GM19324 (cell line): ENCODE measurements at regions not wholly inside any gene's neighbourhood (a gene's known extent, or its start where the extent isn't known, plus 50 kb on each side); places are given as distances from the start of the nearest gene placed in this dataset.
A peak's percentile ranks its signal among the peaks of the same experiment; 100 is the strongest.

Source experiments
- ATAC-seq: cut with Tn5 transposase; IDR thresholded peaks from one replicate; pipeline ENCODE4 v1.9.1; 2021; ENCODE audit warnings: mild to moderate bottlenecking, moderate library complexity; ENCODE audit not compliant: unreplicated experiment, low FRiP score

DNA sequence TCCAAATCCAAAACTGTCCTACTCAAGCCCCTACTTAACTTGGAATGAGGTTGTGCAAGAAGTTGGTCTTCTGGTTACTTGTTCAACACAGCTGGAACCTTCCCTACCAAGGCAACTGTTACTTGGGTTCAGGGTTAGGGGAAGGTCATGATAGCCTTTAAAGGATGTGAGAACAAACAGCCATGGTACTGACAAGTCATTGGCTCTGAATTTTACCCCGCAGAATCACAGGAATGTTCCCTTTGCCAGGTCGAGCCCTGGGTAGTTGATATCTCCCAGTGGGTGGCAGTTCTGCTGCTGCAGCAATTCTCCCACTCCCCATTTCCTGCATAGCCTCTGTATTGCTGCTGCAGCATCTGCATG is 396.1 kb upstream of the MPDZ start:
- no peak for ATAC-seq

- ATAC-seq, result no peak
Observed at GRCh38 chr9:13674926-13675637, 395.6 kb upstream of the MPDZ start.

- ATAC-seq, result no peak
Observed at GRCh38 chr9:13673348-13673747, 393.9 kb upstream of the MPDZ start.

GRCh38 chr9:13665418-13666066 is 386.1 kb upstream of the MPDZ start:
- ATAC-seq, result no peak

GRCh38 chr9:13661014-13661413 is 381.5 kb upstream of the MPDZ start:
- ATAC-seq, result peak; percentile 89

GRCh38 chr9:13651969-13652663 is 372.6 kb upstream of the MPDZ start:
- ATAC-seq, result no peak

DNA sequence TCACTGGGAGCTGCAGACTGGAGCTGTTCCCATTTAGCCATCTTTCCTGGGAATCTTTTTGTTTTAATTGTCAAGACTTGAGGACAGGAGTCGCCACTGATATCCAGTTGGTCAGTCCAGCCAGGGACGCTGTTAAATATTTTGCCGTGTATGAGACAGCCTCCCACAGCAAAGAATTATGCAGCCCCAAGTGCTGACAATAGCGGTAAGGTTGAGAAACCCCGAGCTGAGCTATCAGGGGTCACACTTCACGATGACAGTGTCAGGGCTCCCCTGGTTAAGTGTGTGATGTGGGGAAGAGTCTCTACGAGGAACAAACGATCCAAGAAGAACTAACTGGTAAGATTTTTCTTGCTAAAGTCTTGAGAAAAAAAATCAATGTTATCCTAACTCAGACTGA is 372.0 kb upstream of the MPDZ start:
- ATAC-seq, result no peak

DNA sequence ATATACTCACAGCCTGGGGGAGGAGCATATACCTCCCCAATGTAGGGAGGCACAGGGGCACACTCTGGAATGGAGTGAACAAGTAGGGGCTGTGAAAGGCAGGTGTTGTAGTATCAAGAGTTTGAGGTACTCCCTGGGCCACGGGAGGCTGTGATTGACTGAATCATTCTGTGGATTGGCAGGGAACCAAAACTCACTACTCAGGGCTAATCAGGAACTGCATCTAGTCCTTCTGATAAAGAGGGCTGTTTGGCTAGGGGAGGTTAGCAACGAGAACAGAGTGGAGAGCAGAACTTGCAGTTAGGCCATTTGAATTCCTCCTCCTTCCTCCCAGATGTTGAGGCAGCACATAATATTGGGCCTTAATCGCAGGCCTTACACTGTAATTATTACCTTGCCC is 369.2 kb upstream of the MPDZ start:
- no peak for ATAC-seq

- ATAC-seq, result no peak
Observed at GRCh38 chr9:13648068-13648467, 368.6 kb upstream of the MPDZ start.

DNA sequence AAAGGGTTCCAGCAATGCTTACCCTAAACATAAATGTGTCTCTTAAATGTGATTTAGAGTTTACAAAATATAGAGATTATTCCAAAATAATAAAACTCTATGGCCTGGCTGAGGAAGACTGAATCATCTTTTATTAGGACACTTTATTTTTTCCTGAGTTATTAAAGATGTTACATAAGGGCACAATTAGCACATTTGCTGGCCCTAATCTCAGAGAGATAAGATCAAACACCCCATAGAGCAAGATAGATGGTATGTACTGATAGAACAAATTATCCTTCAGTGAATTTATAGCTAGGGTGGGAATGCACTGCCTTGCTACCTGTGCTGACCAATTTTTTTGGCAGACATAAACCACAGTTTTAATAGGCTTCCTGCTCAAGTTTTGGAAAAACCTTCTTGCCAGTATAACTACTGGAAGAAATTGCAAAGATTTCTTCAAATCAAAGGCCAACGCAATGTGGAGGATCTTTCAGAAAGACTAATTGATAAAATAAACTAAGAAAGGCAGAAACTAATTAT is 367.1 kb upstream of the MPDZ start:
- no peak for ATAC-seq

DNA sequence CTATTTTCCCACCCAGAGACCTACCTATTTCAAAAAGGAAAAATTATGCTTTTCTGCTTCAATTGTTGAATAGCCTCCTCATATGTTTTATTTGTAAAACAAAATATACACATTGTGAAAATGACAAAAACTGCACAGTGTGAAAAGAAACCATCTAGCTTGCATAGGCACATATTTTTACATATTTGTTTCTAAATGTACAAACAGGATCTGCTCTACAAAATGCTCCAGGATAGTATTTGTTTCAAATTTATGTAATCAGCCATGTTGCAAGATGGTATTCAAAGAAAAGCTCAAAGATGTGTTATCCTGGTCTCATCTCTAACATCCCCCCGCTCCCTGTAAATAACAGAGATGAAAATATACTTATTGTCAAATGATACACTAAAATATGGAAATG is 366.1 kb upstream of the MPDZ start:
- no peak for ATAC-seq

DNA sequence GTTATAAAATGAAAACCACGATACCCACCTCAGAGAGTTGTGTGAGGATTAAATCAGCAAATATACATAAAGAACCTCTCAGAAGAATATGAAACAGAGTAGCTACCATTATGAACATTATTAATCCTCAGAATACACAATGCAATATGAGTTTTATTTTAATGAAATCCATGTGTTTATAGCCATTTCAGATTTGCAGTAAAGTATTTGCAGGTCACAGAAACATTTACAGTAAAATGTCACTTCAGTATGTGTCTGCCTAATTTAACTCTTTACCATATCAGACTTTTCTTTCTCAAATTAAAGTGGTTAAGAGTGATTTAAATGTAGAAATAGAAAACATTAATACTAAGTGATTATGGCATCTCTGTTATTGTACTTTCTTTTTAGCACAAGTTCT is 365.2 kb upstream of the MPDZ start:
- ATAC-seq, result no peak

DNA sequence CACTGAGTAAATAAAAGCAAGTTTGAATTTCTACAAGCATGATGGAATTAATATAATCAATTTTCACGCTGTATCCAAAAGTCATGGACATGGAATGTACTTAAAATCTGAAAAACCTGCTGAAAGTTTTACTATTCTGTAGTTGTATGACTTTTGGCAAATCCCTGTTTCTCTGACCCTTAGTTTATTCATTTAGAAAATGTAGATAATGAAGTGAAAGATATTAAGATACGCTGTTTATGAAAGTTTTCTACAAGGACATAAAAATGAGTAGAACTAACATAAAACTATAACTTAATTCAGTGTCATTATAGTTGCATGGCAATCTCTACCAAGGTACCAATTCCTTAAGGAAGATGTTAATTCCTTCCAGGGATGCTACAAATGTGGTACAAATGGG is 363.2 kb upstream of the MPDZ start:
- ATAC-seq, result no peak

DNA sequence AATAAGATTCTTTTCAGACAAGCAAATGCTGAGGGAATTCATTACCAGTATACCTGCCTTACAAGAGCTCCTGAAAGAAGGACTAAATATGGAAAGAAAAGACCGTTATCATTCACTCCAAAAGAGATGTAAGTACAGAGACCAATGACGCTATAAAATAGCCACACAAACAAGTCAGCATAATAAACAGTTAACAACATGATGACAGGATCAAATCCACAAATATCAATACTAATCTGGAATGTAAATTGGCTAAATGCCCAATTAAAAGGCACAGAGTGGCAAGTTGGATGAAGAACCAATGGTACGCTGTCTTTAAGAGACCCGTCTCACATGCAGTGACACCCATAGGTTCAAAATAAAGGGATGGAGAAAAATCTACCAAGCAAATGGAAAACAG is 349.6 kb upstream of the MPDZ start:
- no peak for ATAC-seq

DNA sequence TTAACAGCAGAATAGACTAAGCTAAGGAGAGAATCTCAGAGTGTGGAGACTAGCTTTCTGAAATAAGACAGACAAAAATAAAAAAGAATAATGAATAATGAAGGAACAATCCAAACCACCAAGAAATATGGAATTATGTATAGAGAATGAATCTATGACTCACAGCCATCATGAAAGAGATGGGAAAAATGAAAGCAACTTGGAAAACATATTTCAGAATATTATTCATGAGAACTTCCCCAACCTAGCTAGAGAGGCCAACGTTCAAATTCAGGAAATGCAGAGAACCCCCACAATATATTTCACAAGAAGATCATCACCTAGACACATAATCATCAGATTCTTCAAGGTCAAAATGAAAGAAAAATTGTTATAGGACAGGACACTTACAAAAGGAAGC is 349.0 kb upstream of the MPDZ start:
- no peak for ATAC-seq

- ATAC-seq, result no peak
Observed at GRCh38 chr9:13627502-13627901, 348.0 kb upstream of the MPDZ start.

- no peak for ATAC-seq
Observed at GRCh38 chr9:13627071-13627470, 347.6 kb upstream of the MPDZ start.

DNA sequence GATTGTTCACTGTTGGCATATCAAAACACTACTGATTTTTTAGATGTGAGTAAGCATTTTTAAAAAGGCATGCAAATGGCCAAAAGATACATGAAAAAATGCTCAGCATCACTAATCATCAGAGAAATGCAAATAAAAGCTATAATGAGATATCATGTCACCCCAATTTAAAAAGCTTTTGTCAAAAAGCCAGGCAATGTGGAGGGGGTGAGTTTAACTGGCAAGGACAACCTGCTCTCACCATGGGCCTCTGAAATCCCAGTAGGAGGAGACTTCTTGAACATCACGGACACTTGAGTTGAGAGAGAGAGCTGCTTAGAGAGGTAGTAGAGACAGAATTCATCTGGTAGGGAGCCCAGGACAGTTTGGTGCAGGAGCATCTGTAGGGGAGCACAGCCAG is 347.1 kb upstream of the MPDZ start:
- ATAC-seq, result no peak

DNA sequence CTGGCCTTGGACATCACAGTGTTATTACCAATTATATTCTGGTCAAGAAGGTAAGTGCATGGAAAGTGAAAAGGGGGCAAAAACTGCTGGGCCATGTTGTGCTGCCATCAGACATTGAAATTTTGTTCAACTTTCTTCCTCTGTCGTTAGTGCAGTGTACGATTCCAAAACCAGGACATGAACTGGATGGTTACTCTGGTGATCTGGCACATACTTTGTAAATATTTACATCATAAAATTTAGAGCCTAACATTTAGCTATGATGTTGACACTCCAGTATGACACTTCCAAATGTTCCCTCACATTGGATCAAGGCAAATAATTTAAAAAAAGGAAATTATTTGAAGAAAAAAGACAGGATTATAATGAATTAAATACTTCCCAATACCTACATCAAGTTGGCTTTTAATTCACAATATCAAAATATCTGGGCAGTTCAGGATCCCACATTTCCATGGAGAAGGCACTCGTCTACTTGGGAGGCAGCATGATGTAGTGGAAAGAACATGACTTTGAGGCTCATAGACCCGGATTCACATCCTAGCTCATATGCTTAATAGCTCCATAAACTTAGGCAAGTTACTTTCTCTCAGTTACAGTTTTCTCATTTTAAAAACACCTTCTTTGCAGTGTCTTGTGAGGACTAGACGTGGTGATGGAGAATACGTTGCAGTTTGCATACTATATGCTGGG is 342.5 kb upstream of the MPDZ start:
- ATAC-seq, result no peak

- no peak for ATAC-seq
Observed at GRCh38 chr9:13616491-13617035, 337.1 kb upstream of the MPDZ start.
